ENCODE measurements at regions not wholly inside any gene's neighbourhood (a gene's known extent, or its start where the extent isn't known, plus 50 kb on each side); places are given as distances from the start of the nearest gene placed in this dataset.

- DNase-seq (ENCODE audit: unreplicated experiment) = no peak
- CTCF ChIA-PET = interaction anchor here (0.6 to 0.9 kb wide), 3 partner anchors 10 to 39 kb away, joined by 3 read pairs; no protein-coding TSS in a partner anchor
- POLR2A ChIA-PET = no interaction called here
- no peaks in the 10 kb centered on the region for H3K4me1 Mint-ChIP-seq (ENCODE audit: insufficient read depth, unreplicated experiment)
- H3K27me3 Mint-ChIP-seq (ENCODE audit: insufficient read depth, unreplicated experiment) = peaks cover 18% of the 10 kb centered on the region
- no peak overlapping the region for H3K27ac Mint-ChIP-seq (ENCODE audit: low read depth, unreplicated experiment)
- H3K9me3 Mint-ChIP-seq (ENCODE audit: unreplicated experiment) = no peaks in the 10 kb centered on the region
- H3K36me3 Mint-ChIP-seq (ENCODE audit: insufficient read depth, unreplicated experiment) = no peaks in the 10 kb centered on the region
- TF ChIP-seq CTCF (IDR thresholded peaks at IDR 0.05; ENCODE audit: unreplicated experiment) = no peak
- intact Hi-C loops (cut with micrococcal nuclease) = no loop called here
- H3K4me3 Mint-ChIP-seq (ENCODE audit: unreplicated experiment) = no peak overlapping the region
- BruUV-seq (replicated peaks) = no TSS peak
These were observed 129.6 kb downstream of the BARX1 start for GRCh38 chr9:93825348-93826115.

GRCh38 chr9:93824386-93825294, 130.5 kb downstream of the BARX1 start:
- no peak for DNase-seq (ENCODE audit: unreplicated experiment)
- H3K27ac Mint-ChIP-seq (ENCODE audit: low read depth, unreplicated experiment) = no peak overlapping the region
- H3K4me1 Mint-ChIP-seq (ENCODE audit: insufficient read depth, unreplicated experiment) = no peaks in the 10 kb centered on the region
- POLR2A ChIA-PET = no interaction called here
- H3K36me3 Mint-ChIP-seq (ENCODE audit: insufficient read depth, unreplicated experiment) = no peaks in the 10 kb centered on the region
- TF ChIP-seq CTCF (IDR thresholded peaks at IDR 0.05; ENCODE audit: unreplicated experiment) = no peak
- peaks cover 18% of the 10 kb centered on the region for H3K27me3 Mint-ChIP-seq (ENCODE audit: insufficient read depth, unreplicated experiment)
- intact Hi-C loops (cut with micrococcal nuclease) = no loop called here
- no peaks in the 10 kb centered on the region for H3K9me3 Mint-ChIP-seq (ENCODE audit: unreplicated experiment)
- CTCF ChIA-PET = interaction anchor here (0.9 kb wide), 1 partner anchor 9 kb away, joined by 3 read pairs; no protein-coding TSS in a partner anchor
- H3K4me3 Mint-ChIP-seq (ENCODE audit: unreplicated experiment) = no peak overlapping the region
- no TSS peak for BruUV-seq (replicated peaks)

- H3K27me3 Mint-ChIP-seq (ENCODE audit: insufficient read depth, unreplicated experiment) = peaks cover 18% of the 10 kb centered on the region
- no peak overlapping the region for H3K27ac Mint-ChIP-seq (ENCODE audit: low read depth, unreplicated experiment)
- BruUV-seq (replicated peaks) = no TSS peak
- no peak for TF ChIP-seq CTCF (IDR thresholded peaks at IDR 0.05; ENCODE audit: unreplicated experiment)
- DNase-seq (ENCODE audit: unreplicated experiment) = no peak
- H3K4me3 Mint-ChIP-seq (ENCODE audit: unreplicated experiment) = no peak overlapping the region
- H3K9me3 Mint-ChIP-seq (ENCODE audit: unreplicated experiment) = no peaks in the 10 kb centered on the region
- ChIA-PET CTCF (interaction anchor here (0.5 to 0.9 kb wide), 3 partner anchors 17 to 761 kb away, joined by 3 read pairs; no protein-coding TSS in a partner anchor), POLR2A (interaction anchor here (0.9 kb wide), 1 partner anchor 19 kb away, joined by 3 read pairs; no protein-coding TSS in a partner anchor)
- no peaks in the 10 kb centered on the region for H3K4me1 Mint-ChIP-seq (ENCODE audit: insufficient read depth, unreplicated experiment)
- H3K36me3 Mint-ChIP-seq (ENCODE audit: insufficient read depth, unreplicated experiment) = no peaks in the 10 kb centered on the region
- intact Hi-C loops (cut with micrococcal nuclease) = no loop called here
These were observed 131.7 kb downstream of the BARX1 start for GRCh38 chr9:93823245-93824072.

Data from MCF 10A (cell line).